Neural cell (in vitro differentiated cells): ENCODE measurements at regions not wholly inside any gene's neighbourhood (a gene's known extent, or its start where the extent isn't known, plus 50 kb on each side); places are given as distances from the start of the nearest gene placed in this dataset.

Experiments used
- H2AFZ ChIP-seq: fragments of 200-600, 300-800 bp; sonication (generic), shearing (Covaris generic); 2 replicates; pipeline ENCODE4 v1.6.0; 2014; ENCODE audit warnings: low read depth, mild to moderate bottlenecking, antibody characterized with exemption, low read length, moderate library complexity
- H3F3A ChIP-seq: fragments of 200-600 bp; shearing (Covaris generic); 2 replicates; pipeline ENCODE4 v1.6.1; 2016; ENCODE audit warnings: mild to moderate bottlenecking, moderate library complexity, mixed read lengths, antibody characterized with exemption, low read length; ENCODE audit not compliant: insufficient read depth, poor library complexity, severe bottlenecking
- H3K27ac ChIP-seq: fragments of 200-600, 300-800 bp; sonication (generic), shearing (Covaris generic); 2 replicates; pipeline ENCODE4 v1.5.1; 2014; ENCODE audit warnings: mild to moderate bottlenecking, low read length, moderate library complexity
- H3K27me3 ChIP-seq: fragments of 300-800, 200-600 bp; sonication (generic), shearing (Covaris generic); 2 replicates; pipeline ENCODE4 v1.6.0; 2014; ENCODE audit warnings: mild to moderate bottlenecking, low read depth, low read length, moderate library complexity; ENCODE audit not compliant: insufficient read depth
- H3K36me3 ChIP-seq: fragments of 300-800, 200-600 bp; sonication (generic), shearing (Covaris generic); 2 replicates; pipeline ENCODE4 v1.5.1; 2014; ENCODE audit warnings: mild to moderate bottlenecking, antibody characterized with exemption, low read length, moderate library complexity; ENCODE audit not compliant: insufficient read depth
- H3K4me2 ChIP-seq: fragments of 300-800, 200-600 bp; sonication (generic), shearing (Covaris generic); 2 replicates; pipeline ENCODE4 v1.6.0; 2014; ENCODE audit warnings: mild to moderate bottlenecking, low read length
- H3K4me3 ChIP-seq: fragments of 300-800, 200-600 bp; sonication (generic), shearing (Covaris generic); 2 replicates; pipeline ENCODE4 v1.5.1; 2014; ENCODE audit warnings: mild to moderate bottlenecking, low read length, moderate library complexity
- H3K79me2 ChIP-seq: fragments of 200-600 bp; shearing (Covaris generic); replicated peaks from 2 replicates; pipeline ENCODE4 v1.6.0; 2014; ENCODE audit warnings: mild to moderate bottlenecking, low read length, moderate library complexity; ENCODE audit not compliant: insufficient read depth
- H3K9ac ChIP-seq: fragments of 300-800, 200-600 bp; sonication (generic), shearing (Covaris generic); 2 replicates; pipeline ENCODE4 v1.6.1; 2016; ENCODE audit warnings: mild to moderate bottlenecking, low read length, mixed read lengths
- H3K9me2 ChIP-seq: fragments of 200-600 bp; shearing (Covaris generic); 2 replicates; pipeline ENCODE4 v1.6.1; 2016; ENCODE audit warnings: mild to moderate bottlenecking, low read length, mixed read lengths; ENCODE audit not compliant: insufficient read depth
- H3K9me3 ChIP-seq: fragments of 200-600, 300-800 bp; sonication (generic), shearing (Covaris generic); 2 replicates; pipeline ENCODE4 v1.6.1; 2016; ENCODE audit warnings: mild to moderate bottlenecking, mixed run types, low read length, moderate library complexity, mixed read lengths
- H4K20me1 ChIP-seq: fragments of 200-600 bp; shearing (Covaris generic); 2 replicates; pipeline ENCODE4 v1.6.1; 2016; ENCODE audit warnings: mild to moderate bottlenecking, mixed run types; ENCODE audit not compliant: insufficient read depth
- EP300 ChIP-seq: fragments of 450-650 bp; conservative IDR thresholded peaks from 2 replicates; pipeline ENCODE4 v1.6.1; 2014; ENCODE audit warnings: antibody characterized with exemption, mild to moderate bottlenecking, moderate library complexity; ENCODE audit not compliant: poor library complexity, severe bottlenecking
- EZH2 ChIP-seq: fragments of 200-600, 300-800 bp; shearing (Covaris generic), sonication (generic); IDR thresholded peaks from 2 replicates; pipeline ENCODE4 v1.6.1; 2014; ENCODE audit warnings: antibody characterized with exemption, low read length, borderline replicate concordance, mild to moderate bottlenecking; ENCODE audit not compliant: insufficient read depth, poor library complexity, severe bottlenecking
- MXI1 ChIP-seq: fragments of 450-650 bp; conservative IDR thresholded peaks from 2 replicates; pipeline ENCODE4 v1.6.1; 2014; ENCODE audit warnings: antibody characterized with exemption, mild to moderate bottlenecking; ENCODE audit not compliant: poor library complexity, severe bottlenecking
- POLR2AphosphoS5 ChIP-seq: IDR thresholded peaks from 2 replicates; pipeline ENCODE4 v1.6.1; 2012
- RAD21 ChIP-seq: fragments of 450-650 bp; conservative IDR thresholded peaks from 2 replicates; pipeline ENCODE4 v1.6.1; 2014; ENCODE audit warnings: antibody characterized with exemption, mild to moderate bottlenecking, moderate library complexity
- REST ChIP-seq: IDR thresholded peaks from 2 replicates; pipeline ENCODE4 v1.6.1; 2012; ENCODE audit warnings: borderline replicate concordance
- SMC3 ChIP-seq: fragments of 450-650 bp; conservative IDR thresholded peaks from 2 replicates; pipeline ENCODE4 v1.6.1; 2014; ENCODE audit warnings: antibody characterized with exemption, mild to moderate bottlenecking, moderate library complexity; ENCODE audit not compliant: poor library complexity
- TAF1 ChIP-seq: IDR thresholded peaks from 2 replicates; pipeline ENCODE4 v1.6.1; 2012; ENCODE audit warnings: low read depth
- TF ChIP-seq, protein P1 (sequence below): fragments of 450-650 bp; IDR thresholded peaks from 2 replicates; pipeline ENCODE4 v1.5.1; 2014; ENCODE audit warnings: antibody characterized with exemption, mild to moderate bottlenecking, moderate library complexity; ENCODE audit not compliant: poor library complexity, severe bottlenecking

DNA sequence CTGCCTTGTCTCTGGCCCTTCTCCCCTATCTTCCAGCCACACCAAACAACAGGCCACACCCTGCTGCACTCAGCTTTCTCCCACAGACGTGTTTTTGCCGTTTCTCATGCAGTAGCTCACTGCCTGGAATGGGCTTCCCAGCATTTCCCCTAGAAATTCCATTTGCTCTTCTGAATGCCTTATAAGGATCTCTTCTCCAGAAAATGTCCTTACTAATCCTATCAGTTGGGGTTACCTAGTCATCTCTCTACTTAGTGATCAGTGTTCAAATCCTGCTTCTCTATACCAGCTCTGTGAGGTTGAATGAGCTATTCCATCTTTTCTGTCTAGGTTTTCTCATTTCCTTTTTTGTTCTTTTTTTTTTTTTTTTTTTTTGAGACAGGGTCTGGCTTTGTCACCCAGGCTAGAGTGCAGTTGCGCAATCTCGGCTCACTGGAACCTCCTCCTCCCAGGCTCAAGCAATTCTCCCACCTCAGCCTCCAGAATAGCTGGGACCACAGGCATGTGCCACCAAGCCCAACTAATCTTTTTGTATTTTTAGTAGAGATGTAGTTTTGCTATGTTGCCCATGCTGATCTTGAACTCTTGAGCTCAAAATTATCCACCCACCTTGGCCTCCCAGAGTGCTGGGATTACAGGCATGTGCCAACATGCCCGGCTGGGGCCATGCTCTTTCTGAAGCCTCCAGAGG, 98.2 kb upstream of the CHD2 start:
- H3K36me3 ChIP-seq, result no peaks in the 10 kb centered on the region
- H3K27me3 ChIP-seq, result no peaks in the 10 kb centered on the region
- no peak overlapping the region for H3K27ac ChIP-seq
- no peak overlapping the region for H3K4me2 ChIP-seq
- no peaks in the 10 kb centered on the region for H3K9me2 ChIP-seq
- no peak overlapping the region for H3K9ac ChIP-seq
- no peaks in the 10 kb centered on the region for H3K9me3 ChIP-seq
- H3K4me3 ChIP-seq, result no peak overlapping the region
- H3K79me2 ChIP-seq, result no peaks in the 10 kb centered on the region
- no peaks in the 10 kb centered on the region for H3F3A ChIP-seq
- no peak for TF ChIP-seq RAD21
- no peak for TF ChIP-seq REST
- TF ChIP-seq, protein P1, sequence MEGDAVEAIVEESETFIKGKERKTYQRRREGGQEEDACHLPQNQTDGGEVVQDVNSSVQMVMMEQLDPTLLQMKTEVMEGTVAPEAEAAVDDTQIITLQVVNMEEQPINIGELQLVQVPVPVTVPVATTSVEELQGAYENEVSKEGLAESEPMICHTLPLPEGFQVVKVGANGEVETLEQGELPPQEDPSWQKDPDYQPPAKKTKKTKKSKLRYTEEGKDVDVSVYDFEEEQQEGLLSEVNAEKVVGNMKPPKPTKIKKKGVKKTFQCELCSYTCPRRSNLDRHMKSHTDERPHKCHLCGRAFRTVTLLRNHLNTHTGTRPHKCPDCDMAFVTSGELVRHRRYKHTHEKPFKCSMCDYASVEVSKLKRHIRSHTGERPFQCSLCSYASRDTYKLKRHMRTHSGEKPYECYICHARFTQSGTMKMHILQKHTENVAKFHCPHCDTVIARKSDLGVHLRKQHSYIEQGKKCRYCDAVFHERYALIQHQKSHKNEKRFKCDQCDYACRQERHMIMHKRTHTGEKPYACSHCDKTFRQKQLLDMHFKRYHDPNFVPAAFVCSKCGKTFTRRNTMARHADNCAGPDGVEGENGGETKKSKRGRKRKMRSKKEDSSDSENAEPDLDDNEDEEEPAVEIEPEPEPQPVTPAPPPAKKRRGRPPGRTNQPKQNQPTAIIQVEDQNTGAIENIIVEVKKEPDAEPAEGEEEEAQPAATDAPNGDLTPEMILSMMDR, result no peak
- TF ChIP-seq SMC3, result no peak
- TF ChIP-seq MXI1, result no peak
- TF ChIP-seq POLR2AphosphoS5, result no peak
- TF ChIP-seq TAF1, result no peak
- no peak for TF ChIP-seq EP300
- TF ChIP-seq EZH2, result no peak
- no peak overlapping the region for H2AFZ ChIP-seq
- H4K20me1 ChIP-seq, result no peaks in the 10 kb centered on the region

- Histone ChIP-seq H3K27ac (no peak overlapping the region), H3K79me2 (peaks cover under 1% of the 10 kb centered on the region), H3K36me3 (no peaks in the 10 kb centered on the region), H3K9me3 (no peaks in the 10 kb centered on the region), H3F3A (no peaks in the 10 kb centered on the region), H4K20me1 (no peaks in the 10 kb centered on the region), H3K4me2 (no peak overlapping the region), H3K9me2 (no peaks in the 10 kb centered on the region), H3K9ac (no peak overlapping the region), H2AFZ (no peak overlapping the region), H3K27me3 (no peaks in the 10 kb centered on the region), H3K4me3 (no peak overlapping the region)
- no peak for TF ChIP-seq SMC3
Observed at GRCh38 chr15:92803536-92803851, 96.6 kb upstream of the CHD2 start.
